SK-N-SH treated with all-trans-retinoic acid at 6 μM for 48 hours (cell line): ENCODE measurements at regions not wholly inside any gene's neighbourhood (a gene's known extent, or its start where the extent isn't known, plus 50 kb on each side); places are given as distances from the start of the nearest gene placed in this dataset.

Experiments
- ATAC-seq: fragments of 200-7000 bp; cut with Tn5 transposase; 3 replicates; pipeline ENCODE4 v1.9.1; 2020; ENCODE audit warnings: mild to moderate bottlenecking, moderate library complexity
- ARNTL ChIP-seq: fragments of 450-650 bp; formaldehyde crosslinking; IDR thresholded peaks from 2 replicates; pipeline ENCODE4 v1.5.0; 2020; ENCODE audit warnings: low read depth, mild to moderate bottlenecking, moderate library complexity, borderline replicate concordance
- BACH2 ChIP-seq: fragments of 250-450 bp; sonication (Bioruptor Pico); IDR thresholded peaks from 2 replicates; pipeline ENCODE4 v1.9.0; 2021; ENCODE audit warnings: mild to moderate bottlenecking, borderline replicate concordance
- CSDC2 ChIP-seq: fragments of 250-450 bp; sonication (Bioruptor Pico); IDR thresholded peaks from 2 replicates; pipeline ENCODE4 v1.5.0; 2020; ENCODE audit warnings: mild to moderate bottlenecking, moderate library complexity
- ESRRG ChIP-seq: fragments of 250-450 bp; sonication (Bioruptor Pico); IDR thresholded peaks from 2 replicates; pipeline ENCODE4 v1.6.1; 2021; ENCODE audit warnings: mild to moderate bottlenecking
- GLIS3 ChIP-seq: fragments of 250-450 bp; sonication (Bioruptor Pico); IDR thresholded peaks from 2 replicates; pipeline ENCODE4 v1.5.0; 2020; ENCODE audit warnings: mild to moderate bottlenecking, moderate library complexity
- ISL1 ChIP-seq: fragments of 250-450 bp; sonication (Bioruptor Pico); IDR thresholded peaks from 2 replicates; pipeline ENCODE4 v2.1.2; 2022; ENCODE audit warnings: mild to moderate bottlenecking, moderate library complexity
- OSR1 ChIP-seq: fragments of 250-450 bp; sonication (Bioruptor Pico); IDR thresholded peaks from 2 replicates; pipeline ENCODE4 v1.8.0; 2022; ENCODE audit warnings: moderate library complexity, mild to moderate bottlenecking, inconsistent platforms
- PPARA ChIP-seq: fragments of 250-450 bp; sonication (Bioruptor Pico); IDR thresholded peaks from 2 replicates; pipeline ENCODE4 v1.5.0; 2020; ENCODE audit warnings: mild to moderate bottlenecking, borderline replicate concordance
- SNAI2 ChIP-seq: fragments of 250-450 bp; sonication (Bioruptor Pico); IDR thresholded peaks from 2 replicates; pipeline ENCODE4 v1.5.0; 2020; ENCODE audit warnings: mild to moderate bottlenecking, moderate library complexity
- TCF4 ChIP-seq: fragments of 250-450 bp; sonication (Bioruptor Pico); IDR thresholded peaks from 2 replicates; pipeline ENCODE4 v1.8.0; 2021; ENCODE audit warnings: mild to moderate bottlenecking, moderate library complexity, borderline replicate concordance
- ZC3H10 ChIP-seq: fragments of 250-450 bp; sonication (Bioruptor Pico); IDR thresholded peaks from 2 replicates; pipeline ENCODE4 v1.5.1; 2021; ENCODE audit warnings: mild to moderate bottlenecking, moderate library complexity
- ZFP3 ChIP-seq: fragments of 250-450 bp; sonication (Bioruptor Pico); IDR thresholded peaks from 2 replicates; pipeline ENCODE4 v1.5.0; 2020; ENCODE audit warnings: mild to moderate bottlenecking, moderate library complexity
- ZFP30 ChIP-seq: fragments of 450-650 bp; formaldehyde crosslinking; IDR thresholded peaks from 2 replicates; pipeline ENCODE4 v1.5.0; 2022; ENCODE audit warnings: mild to moderate bottlenecking, moderate library complexity
- ZNF565 ChIP-seq: fragments of 450-650 bp; formaldehyde crosslinking; conservative IDR thresholded peaks from 2 replicates; pipeline ENCODE4 v1.5.0; 2020; ENCODE audit warnings: low read depth, mild to moderate bottlenecking, moderate library complexity
- ZNF70 ChIP-seq: fragments of 450-650 bp; formaldehyde crosslinking; IDR thresholded peaks from 2 replicates; pipeline ENCODE4 v1.5.0; 2020; ENCODE audit warnings: mild to moderate bottlenecking, moderate library complexity
- ZNF8 ChIP-seq: fragments of 450-650 bp; formaldehyde crosslinking; IDR thresholded peaks from 2 replicates; pipeline ENCODE4 v1.5.0; 2020; ENCODE audit warnings: mild to moderate bottlenecking, moderate library complexity
- TF ChIP-seq, protein P1 (sequence below): fragments of 250-450 bp; sonication (Bioruptor Pico); IDR thresholded peaks from 2 replicates; pipeline ENCODE4 v1.5.0; 2020; ENCODE audit warnings: mild to moderate bottlenecking, moderate library complexity
- TF ChIP-seq, protein P2 (sequence below): fragments of 250-450 bp; sonication (Bioruptor Pico); IDR thresholded peaks from 2 replicates; pipeline ENCODE4 v1.5.1; 2021; ENCODE audit warnings: mild to moderate bottlenecking, moderate library complexity
- TF ChIP-seq, protein P3 (sequence below): fragments of 250-450 bp; sonication (Bioruptor Pico); IDR thresholded peaks from 2 replicates; pipeline ENCODE4 v1.8.0; 2021; ENCODE audit warnings: low read depth, mild to moderate bottlenecking, moderate library complexity, borderline replicate concordance
- TF ChIP-seq, protein P4 (sequence below): fragments of 250-450 bp; sonication (Bioruptor Pico); IDR thresholded peaks from 2 replicates; pipeline ENCODE4 v1.5.1; 2020; ENCODE audit warnings: low read depth, mild to moderate bottlenecking, moderate library complexity

DNA sequence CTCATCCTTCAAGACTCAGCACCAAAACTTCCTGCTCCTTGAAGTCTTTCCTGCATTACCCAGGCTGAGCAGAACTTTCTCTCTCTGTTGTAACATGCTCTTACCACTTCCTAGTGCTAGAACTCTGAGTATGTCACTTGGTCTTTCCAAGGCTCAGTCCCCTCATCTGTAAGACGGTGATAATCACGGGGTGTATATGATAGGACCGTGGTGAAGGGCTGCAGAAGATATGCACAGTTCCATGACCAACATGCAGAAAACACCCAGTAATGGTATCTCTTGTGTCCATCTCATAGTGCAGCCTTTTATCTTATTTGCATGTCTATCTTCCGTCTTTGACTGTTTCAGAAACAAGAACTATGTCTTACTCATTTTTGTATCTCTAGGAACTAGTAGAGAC, 154.5 kb downstream of the ZNF621 start:
- TF ChIP-seq OSR1 (no peak), ZNF70 (CRISPR knock-in tag) (no peak), TCF4 (CRISPR knock-in tag) (no peak), ISL1 (CRISPR knock-in tag) (no peak), BACH2 (CRISPR knock-in tag) (no peak), ARNTL (CRISPR knock-in tag) (no peak), ZFP30 (CRISPR knock-in tag) (no peak), ZNF8 (CRISPR knock-in tag) (no peak), PPARA (CRISPR knock-in tag) (no peak), GLIS3 (CRISPR knock-in tag) (no peak), SNAI2 (CRISPR knock-in tag) (no peak), CSDC2 (no peak), ZNF565 (no peak)
- TF ChIP-seq, protein P1, sequence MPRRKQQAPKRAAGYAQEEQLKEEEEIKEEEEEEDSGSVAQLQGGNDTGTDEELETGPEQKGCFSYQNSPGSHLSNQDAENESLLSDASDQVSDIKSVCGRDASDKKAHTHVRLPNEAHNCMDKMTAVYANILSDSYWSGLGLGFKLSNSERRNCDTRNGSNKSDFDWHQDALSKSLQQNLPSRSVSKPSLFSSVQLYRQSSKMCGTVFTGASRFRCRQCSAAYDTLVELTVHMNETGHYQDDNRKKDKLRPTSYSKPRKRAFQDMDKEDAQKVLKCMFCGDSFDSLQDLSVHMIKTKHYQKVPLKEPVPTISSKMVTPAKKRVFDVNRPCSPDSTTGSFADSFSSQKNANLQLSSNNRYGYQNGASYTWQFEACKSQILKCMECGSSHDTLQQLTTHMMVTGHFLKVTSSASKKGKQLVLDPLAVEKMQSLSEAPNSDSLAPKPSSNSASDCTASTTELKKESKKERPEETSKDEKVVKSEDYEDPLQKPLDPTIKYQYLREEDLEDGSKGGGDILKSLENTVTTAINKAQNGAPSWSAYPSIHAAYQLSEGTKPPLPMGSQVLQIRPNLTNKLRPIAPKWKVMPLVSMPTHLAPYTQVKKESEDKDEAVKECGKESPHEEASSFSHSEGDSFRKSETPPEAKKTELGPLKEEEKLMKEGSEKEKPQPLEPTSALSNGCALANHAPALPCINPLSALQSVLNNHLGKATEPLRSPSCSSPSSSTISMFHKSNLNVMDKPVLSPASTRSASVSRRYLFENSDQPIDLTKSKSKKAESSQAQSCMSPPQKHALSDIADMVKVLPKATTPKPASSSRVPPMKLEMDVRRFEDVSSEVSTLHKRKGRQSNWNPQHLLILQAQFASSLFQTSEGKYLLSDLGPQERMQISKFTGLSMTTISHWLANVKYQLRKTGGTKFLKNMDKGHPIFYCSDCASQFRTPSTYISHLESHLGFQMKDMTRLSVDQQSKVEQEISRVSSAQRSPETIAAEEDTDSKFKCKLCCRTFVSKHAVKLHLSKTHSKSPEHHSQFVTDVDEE (CRISPR knock-in tag): no peak
- no peak for ATAC-seq

DNA sequence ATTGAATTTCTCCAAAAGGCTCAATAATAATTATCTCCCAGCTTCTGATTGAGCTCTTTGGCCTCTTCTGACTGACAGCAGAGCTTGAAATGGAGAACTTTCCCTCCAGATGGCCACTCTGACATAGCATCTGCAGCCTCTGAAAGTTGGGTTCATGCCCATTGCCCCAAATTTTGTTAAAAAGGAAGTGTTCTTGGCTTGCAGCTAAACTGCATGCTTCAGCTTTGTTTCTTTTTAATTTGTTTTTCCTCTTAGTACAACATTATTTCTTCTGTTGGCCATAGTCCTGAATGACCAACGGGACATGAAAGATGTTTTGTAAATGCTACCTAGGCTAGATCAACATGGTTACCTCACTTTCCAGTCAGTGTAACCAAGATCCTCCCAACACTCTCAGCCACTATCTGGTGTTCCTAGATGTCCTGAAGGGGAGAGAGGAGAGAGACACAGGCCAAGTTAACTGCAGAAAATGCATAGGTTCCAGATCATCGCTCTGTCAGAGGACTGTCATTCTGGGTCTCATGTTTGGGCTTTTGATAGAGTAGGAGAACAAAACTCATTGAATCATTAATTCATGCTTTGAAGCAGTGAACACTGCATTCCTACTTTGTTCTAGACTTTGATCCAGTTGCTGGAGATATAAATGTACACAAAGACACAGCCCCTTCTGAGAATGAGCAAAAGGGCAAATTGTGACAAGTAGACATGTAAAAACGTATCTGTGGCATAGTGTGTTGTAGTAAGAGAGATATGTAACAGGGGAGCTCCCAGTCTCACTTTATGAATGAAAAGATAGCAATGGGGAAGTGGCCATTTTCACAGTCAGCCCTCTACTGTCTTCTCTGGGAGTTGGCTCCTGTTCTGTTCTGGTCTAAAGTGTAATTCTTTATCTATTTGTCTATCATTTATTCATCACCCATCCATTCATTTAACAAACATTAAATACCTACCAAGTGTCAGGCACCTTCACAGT, 156.2 kb downstream of the ZNF621 start:
- ATAC-seq: no peak
- TF ChIP-seq ZNF70 (CRISPR knock-in tag) (no peak), ZNF8 (CRISPR knock-in tag) (no peak), OSR1 (no peak), CSDC2 (no peak), PPARA (CRISPR knock-in tag) (no peak), BACH2 (CRISPR knock-in tag) (no peak), ZC3H10 (no peak), ISL1 (CRISPR knock-in tag) (no peak), ZFP3 (no peak), TCF4 (CRISPR knock-in tag) (no peak), ARNTL (CRISPR knock-in tag) (no peak), ESRRG (no peak)
- TF ChIP-seq, protein P2, sequence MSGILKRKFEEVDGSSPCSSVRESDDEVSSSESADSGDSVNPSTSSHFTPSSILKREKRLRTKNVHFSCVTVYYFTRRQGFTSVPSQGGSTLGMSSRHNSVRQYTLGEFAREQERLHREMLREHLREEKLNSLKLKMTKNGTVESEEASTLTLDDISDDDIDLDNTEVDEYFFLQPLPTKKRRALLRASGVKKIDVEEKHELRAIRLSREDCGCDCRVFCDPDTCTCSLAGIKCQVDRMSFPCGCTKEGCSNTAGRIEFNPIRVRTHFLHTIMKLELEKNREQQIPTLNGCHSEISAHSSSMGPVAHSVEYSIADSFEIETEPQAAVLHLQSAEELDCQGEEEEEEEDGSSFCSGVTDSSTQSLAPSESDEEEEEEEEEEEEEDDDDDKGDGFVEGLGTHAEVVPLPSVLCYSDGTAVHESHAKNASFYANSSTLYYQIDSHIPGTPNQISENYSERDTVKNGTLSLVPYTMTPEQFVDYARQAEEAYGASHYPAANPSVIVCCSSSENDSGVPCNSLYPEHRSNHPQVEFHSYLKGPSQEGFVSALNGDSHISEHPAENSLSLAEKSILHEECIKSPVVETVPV (CRISPR knock-in tag): no peak
- TF ChIP-seq, protein P3, sequence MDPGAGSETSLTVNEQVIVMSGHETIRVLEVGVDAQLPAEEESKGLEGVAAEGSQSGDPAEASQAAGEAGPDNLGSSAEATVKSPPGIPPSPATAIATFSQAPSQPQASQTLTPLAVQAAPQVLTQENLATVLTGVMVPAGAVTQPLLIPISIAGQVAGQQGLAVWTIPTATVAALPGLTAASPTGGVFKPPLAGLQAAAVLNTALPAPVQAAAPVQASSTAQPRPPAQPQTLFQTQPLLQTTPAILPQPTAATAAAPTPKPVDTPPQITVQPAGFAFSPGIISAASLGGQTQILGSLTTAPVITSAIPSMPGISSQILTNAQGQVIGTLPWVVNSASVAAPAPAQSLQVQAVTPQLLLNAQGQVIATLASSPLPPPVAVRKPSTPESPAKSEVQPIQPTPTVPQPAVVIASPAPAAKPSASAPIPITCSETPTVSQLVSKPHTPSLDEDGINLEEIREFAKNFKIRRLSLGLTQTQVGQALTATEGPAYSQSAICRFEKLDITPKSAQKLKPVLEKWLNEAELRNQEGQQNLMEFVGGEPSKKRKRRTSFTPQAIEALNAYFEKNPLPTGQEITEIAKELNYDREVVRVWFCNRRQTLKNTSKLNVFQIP (CRISPR knock-in tag): no peak
- TF ChIP-seq, protein P1 (CRISPR knock-in tag): no peak
- TF ChIP-seq, protein P4, sequence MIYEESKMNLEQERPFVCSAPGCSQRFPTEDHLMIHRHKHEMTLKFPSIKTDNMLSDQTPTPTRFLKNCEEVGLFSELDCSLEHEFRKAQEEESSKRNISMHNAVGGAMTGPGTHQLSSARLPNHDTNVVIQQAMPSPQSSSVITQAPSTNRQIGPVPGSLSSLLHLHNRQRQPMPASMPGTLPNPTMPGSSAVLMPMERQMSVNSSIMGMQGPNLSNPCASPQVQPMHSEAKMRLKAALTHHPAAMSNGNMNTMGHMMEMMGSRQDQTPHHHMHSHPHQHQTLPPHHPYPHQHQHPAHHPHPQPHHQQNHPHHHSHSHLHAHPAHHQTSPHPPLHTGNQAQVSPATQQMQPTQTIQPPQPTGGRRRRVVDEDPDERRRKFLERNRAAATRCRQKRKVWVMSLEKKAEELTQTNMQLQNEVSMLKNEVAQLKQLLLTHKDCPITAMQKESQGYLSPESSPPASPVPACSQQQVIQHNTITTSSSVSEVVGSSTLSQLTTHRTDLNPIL (CRISPR knock-in tag): no peak
